ENCODE measurements at regions not wholly inside any gene's neighbourhood (a gene's known extent, or its start where the extent isn't known, plus 50 kb on each side); places are given as distances from the start of the nearest gene placed in this dataset.
A peak's percentile ranks its signal among the peaks of the same experiment; 100 is the strongest.

DNA sequence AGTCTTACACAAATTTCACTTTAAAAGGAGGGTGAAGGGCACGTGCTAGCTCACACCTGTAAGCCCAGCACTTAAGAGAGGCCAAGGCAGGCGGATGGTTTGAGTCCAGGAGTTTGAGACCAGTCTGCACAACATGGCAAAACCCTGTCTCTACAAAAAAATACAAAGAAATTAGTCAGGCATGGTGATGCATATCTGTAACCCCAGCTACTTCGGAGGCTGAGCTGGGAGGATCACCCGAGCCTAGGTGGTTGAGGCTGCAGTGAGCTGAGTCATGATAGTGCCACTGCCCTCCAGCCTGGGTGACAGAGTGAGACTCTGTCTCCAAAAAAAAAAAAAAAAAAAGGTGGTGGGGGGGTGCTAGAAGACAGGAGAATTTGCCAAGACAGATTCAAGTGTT, 237.3 kb upstream of the KLF14 start:
- DNase-seq, result peak; percentile 81

DNA sequence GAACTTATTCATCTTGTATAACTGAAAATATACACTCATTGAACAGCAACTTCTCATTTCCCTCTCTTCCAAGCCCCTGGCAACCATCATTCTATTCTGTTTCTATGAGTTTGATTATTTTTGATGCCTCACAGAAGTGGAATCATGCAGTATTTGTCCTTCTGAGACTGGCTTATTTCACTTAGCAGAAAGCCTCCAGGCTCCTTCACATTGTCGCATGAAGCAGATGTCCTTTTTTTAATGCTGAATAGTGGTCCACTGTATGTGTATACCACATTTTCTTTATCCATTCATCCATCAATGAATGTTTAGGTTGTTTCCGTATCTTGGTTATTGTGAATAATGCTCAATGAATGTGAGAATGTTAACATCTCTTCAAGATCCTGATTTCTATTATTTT, 238.2 kb upstream of the KLF14 start:
- DNase-seq, result no peak

GRCh38 chr7:130973637-130974036, 239.6 kb upstream of the KLF14 start:
- DNase-seq, result peak; percentile 66

- no peak for DNase-seq
Measured at GRCh38 chr7:130974169-130974568, 240.2 kb upstream of the KLF14 start.

DNA sequence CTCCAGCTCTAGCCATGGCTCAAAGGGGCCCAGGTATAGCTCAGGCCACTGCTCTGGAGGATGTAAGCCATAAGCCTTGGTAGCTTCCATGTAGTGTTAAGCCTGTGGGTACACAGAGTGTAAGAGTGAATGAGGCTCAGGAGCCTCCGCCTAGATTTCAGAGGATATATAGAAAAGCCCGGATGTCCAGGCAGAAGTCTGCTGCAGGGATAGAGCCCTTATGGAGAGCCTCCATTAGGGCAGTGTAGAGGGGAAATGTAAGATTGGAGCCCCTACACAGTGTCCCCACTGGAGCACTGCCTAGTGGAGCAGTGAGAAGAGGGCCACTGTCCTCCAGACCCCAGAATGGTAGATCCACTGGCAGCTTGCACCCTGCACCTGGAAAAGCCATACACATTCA, 240.8 kb upstream of the KLF14 start:
- DNase-seq, result no peak

DNA sequence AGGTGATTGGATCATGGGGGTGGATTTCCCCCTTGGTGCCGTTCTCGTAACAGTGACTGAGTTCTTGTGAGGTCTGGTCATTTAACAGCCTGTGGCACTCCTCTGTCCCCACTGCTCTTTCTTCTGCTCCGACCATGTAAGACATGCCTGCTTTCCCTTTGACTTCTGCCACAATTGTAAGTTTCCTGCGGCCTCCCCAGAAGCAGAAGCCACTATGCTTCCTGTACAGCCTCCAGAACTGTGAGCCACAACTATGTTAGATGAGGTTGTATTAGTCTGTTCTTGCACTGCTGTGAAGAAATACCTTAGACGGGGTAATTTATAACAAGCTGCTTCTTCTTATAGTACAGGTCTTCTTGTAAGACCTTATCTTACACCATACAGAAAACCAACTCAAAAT, 241.7 kb upstream of the KLF14 start:
- DNase-seq, result no peak

DNA sequence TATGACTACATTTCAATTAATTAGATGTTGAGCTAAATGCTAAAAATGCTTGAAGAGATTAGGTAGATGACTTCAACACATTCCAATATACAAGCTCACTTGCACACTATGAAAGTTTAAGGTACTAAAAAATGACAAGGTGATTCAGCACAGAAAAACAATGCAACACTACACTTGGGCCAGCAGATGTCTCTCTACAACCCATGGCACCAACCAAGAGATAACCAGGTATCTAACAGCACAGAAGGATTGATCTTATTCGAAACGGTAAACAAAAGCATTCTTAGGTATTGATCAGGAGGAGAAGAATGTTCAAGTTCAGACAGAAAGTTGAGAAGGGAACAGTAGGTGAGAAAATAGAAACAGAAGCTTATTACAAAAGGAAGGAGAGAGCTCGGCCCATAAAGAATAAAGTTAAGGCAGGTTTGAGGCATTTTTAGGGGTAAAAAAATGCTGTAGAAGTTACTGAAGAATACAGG, 248.2 kb upstream of the KLF14 start:
- no peak for DNase-seq

GRCh38 chr7:130982651-130983050, 248.6 kb upstream of the KLF14 start:
- no peak for DNase-seq

- DNase-seq, result peak; percentile 36
Measured at GRCh38 chr7:130985361-130985760, 251.4 kb upstream of the KLF14 start.

GRCh38 chr7:130986261-130986690, 252.3 kb upstream of the KLF14 start:
- DNase-seq, result no peak

- DNase-seq, result no peak
Measured at GRCh38 chr7:130987092-130987491, 253.1 kb upstream of the KLF14 start.

GRCh38 chr7:130988443-130988842, 254.4 kb upstream of the KLF14 start:
- DNase-seq, result no peak

DNA sequence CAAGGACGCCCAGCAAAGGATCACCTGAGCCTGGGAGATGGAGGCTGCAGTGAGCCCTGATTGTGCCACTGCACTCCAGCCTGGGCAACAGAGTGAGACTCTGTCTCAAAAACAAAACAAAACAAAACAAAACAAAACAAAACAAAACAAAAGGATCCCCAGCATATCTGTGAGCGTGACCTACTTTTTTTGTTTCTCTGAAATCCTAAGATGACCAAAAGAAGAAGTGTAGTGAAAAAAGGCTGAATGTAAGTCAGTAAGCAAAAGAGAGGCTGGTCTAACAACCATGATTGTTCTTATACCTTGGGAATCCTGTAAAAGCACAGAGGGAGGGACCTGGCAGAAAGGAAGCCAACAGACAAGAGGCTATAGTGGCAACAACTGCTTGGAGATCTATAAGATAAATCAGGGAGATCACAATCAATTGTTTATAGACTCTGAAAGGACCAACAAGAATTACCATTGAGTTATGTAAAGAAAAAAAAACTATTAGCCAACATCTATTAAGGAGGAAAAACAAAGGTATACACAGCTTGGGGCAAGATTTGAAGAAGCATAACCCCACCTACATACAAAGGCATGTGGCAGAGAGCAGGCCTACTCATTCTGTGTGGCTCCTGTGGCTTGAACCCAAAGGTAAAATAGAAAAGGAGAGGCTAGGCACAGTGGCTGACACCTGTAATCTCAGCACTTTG, 255.2 kb upstream of the KLF14 start:
- no peak for DNase-seq

DNA sequence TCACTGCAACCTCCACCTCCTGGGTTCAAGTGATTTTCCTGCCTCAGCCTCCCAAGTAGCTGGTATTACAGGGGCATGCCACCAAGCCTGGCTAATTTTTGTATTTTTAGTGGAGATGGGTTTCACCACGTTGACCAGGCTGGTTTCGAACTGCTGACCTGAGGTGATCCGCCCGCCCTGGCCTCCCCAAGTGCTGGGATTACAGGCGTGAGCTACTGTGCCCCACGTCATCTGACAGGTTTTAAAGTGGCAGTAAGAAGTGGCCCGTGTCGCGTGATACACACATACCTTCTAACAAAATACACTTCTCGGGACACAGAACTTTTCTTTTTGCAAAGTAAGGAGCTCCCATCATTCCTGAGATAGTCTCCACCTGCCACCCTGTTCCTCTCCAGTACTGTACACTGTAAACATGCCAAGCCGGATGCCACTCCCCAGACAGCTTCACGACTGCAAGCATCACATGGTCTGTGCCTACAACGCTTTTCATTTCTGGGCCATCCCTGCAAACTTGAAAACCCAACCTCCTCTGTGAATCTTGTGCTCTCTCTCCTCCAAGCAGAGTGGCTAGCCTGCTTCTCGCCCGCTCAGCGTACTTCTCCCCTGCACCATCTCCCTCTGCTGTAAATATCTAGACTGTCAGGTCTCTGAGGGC, 256.3 kb upstream of the KLF14 start:
- no peak for DNase-seq

- DNase-seq, result no peak
Measured at GRCh38 chr7:130993671-130994365, 259.8 kb upstream of the KLF14 start.

DNA sequence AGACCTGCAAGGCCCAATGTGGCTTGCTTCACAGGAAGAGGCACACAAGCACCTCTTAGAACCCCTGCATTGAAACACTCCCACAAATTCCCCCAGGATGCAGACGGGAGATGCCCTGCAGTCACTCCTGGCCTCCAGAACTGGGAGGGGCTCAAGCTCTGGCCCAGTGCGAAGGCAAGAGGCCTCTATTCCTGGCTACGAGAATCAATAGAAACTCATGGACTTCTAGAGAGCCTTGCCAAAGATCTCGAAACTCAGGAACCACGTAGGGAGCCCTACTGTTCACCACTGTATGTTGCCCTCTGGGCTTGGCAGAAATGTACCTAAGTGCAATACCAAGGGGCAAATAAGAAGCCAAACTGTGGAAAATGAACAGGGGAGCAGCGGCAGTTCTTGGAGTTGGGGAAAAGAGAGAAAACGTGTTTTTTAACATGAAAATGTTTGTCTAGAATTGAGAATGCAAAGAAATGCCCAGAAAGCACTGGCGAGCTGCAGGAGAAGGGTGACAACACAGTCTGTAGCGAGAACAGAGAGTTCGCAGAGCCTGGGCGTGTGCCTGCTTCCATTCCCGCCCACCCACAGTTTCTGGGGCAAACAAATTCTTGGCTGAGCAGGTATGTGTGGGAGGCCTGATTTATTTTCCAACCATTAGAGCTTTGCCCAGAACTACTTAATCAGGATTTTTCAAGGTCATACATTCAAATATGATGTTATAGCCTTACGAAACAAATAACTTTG, 260.5 kb upstream of the KLF14 start:
- peak; percentile 58 for DNase-seq

- peak; percentile 51 for DNase-seq
Measured at GRCh38 chr7:130995252-130996081, 261.5 kb upstream of the KLF14 start.

- DNase-seq, result no peak
Measured at GRCh38 chr7:130996205-130996832, 262.3 kb upstream of the KLF14 start.

- DNase-seq, result peak; percentile 56
Measured at GRCh38 chr7:130996833-130997231, 262.8 kb upstream of the KLF14 start.

DNA sequence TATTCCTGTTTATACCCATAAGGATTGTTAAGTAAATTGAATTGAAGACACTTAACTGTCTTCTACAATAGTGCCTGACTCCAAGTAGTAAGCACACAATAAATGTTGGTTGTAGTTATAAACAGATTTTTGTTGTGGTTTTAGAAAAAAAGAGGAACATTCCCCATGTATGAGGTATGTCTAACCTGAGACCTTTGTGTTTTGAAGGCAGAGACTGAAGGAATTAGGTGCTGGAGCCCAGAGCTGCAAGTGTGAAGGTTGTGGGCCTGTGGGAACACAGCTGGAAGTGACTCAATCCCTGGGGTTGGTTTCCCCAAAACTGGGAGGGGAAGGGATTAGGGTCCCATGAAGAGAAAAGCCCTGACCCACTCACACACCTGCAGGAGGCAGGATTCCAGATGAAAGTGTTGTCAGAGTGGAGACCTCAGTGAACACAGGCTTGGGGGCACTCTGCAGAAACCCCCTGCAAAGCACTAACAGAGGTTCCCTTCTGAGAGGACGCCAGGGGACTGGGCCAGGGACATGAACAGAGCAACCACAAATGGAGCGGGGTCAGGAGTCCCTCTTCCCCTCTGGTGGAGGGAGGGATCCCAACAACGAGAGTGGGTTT, 265.1 kb upstream of the KLF14 start:
- no peak for DNase-seq

- DNase-seq, result no peak
Measured at GRCh38 chr7:130999926-131000325, 265.9 kb upstream of the KLF14 start.

All from stimulated activated CD4-positive, alpha-beta T cell treated with anti-CD3 and anti-CD28 coated beads, Interleukin-15, amount 100 ng/mL, for 24 hours (primary cell).